DOHH2 (cell line): ENCODE measurements at regions not wholly inside any gene's neighbourhood (a gene's known extent, or its start where the extent isn't known, plus 50 kb on each side); places are given as distances from the start of the nearest gene placed in this dataset.

Experiments
- CTCF ChIP-seq: fragments of 200-600 bp; sonication (generic); IDR thresholded peaks from one replicate; pipeline ENCODE4 v1.5.1; 2014; ENCODE audit warnings: antibody characterized with exemption, mild to moderate bottlenecking, low read depth, low read length; ENCODE audit not compliant: poor library complexity, severe bottlenecking
- EZH2phosphoT487 ChIP-seq: fragments of 200-600 bp; sonication (generic); IDR thresholded peaks from 2 replicates; pipeline ENCODE4 v1.6.1; 2017; ENCODE audit warnings: borderline replicate concordance, mild to moderate bottlenecking, antibody characterized with exemption, low read length, moderate library complexity, mixed read lengths

GRCh38 chr11:122375687-122376399 is 259.8 kb upstream of the BLID start:
- no peak for TF ChIP-seq EZH2phosphoT487
- no peak for TF ChIP-seq CTCF
